IMR-90 (cell line): ENCODE measurements at regions not wholly inside any gene's neighbourhood (a gene's known extent, or its start where the extent isn't known, plus 50 kb on each side); places are given as distances from the start of the nearest gene placed in this dataset.

Experiments used
- ATAC-seq: fragments of 200-7000 bp; cut with Tn5 transposase; 2 replicates; pipeline ENCODE4 v1.9.1; 2020; ENCODE audit warnings: low read depth, mild to moderate bottlenecking, moderate library complexity
- BruUV-seq: library from RNA; stranded (reverse); fragments of 400-500 nt; replicated peaks from 2 replicates; lab custom pipeline; 2021; lab: Mats Ljungman, UMichigan
- CTCF ChIA-PET: fragments of 300-600 bp; formaldehyde crosslinking; extraction: SDS; loops from one replicate; lab custom pipeline; 2021; ENCODE audit warnings: antibody characterized with exemption; lab: Yijun Ruan, JAX
- POLR2A ChIA-PET: fragments of 300-600 bp; sonication (Branson Sonifier 250); formaldehyde crosslinking; loops from one replicate; lab custom pipeline; 2022; ENCODE audit warnings: antibody characterized with exemption; ENCODE audit not compliant: unreplicated experiment; lab: Charles Lee
- DNase-seq: peaks from one replicate; pipeline ENCODE4 v3.0.0; 2013
- H2AFZ ChIP-seq: replicated peaks from 2 replicates; pipeline ENCODE3; 2013; ENCODE audit warnings: low read length, mild to moderate bottlenecking; ENCODE audit not compliant: poor library complexity
- H2AK5ac ChIP-seq: 2 replicates; pipeline ENCODE4 v1.6.1; 2013; ENCODE audit warnings: low read depth, low read length, inconsistent platforms
- H2AK9ac ChIP-seq: replicated peaks from 2 replicates; pipeline ENCODE3; 2013; ENCODE audit warnings: mild to moderate bottlenecking, low read depth, low read length, moderate library complexity; ENCODE audit not compliant: poor library complexity
- H2BK120ac ChIP-seq: 2 replicates; pipeline ENCODE4 v1.6.1; 2013; ENCODE audit warnings: low read depth, low read length, inconsistent platforms
- H2BK15ac ChIP-seq: 3 replicates; pipeline ENCODE4 v1.6.1; 2013; ENCODE audit warnings: low read depth, low read length, inconsistent platforms
- H2BK20ac ChIP-seq: 2 replicates; pipeline ENCODE4 v1.6.1; 2013; ENCODE audit warnings: low read depth, mild to moderate bottlenecking, inconsistent platforms, low read length, moderate library complexity
- H2BK5ac ChIP-seq: 2 replicates; pipeline ENCODE4 v1.6.1; 2013; ENCODE audit warnings: mild to moderate bottlenecking, low read depth, low read length, inconsistent platforms; ENCODE audit not compliant: poor library complexity, severe bottlenecking
- H3K14ac ChIP-seq: replicated peaks from 2 replicates; pipeline ENCODE4 v1.6.1; 2013; ENCODE audit warnings: low read depth, low read length, inconsistent platforms
- H3K18ac ChIP-seq: 2 replicates; pipeline ENCODE4 v1.6.1; 2013; ENCODE audit warnings: low read depth, low read length, control low read depth
- H3K23ac ChIP-seq: 2 replicates; pipeline ENCODE4 v1.6.1; 2013; ENCODE audit warnings: low read depth, low read length, inconsistent platforms
- H3K27ac ChIP-seq: 2 replicates; pipeline ENCODE4 v1.5.1; 2013; ENCODE audit warnings: mild to moderate bottlenecking, control low read depth, low read length; ENCODE audit not compliant: insufficient read depth
- H3K27me3 ChIP-seq: 2 replicates; pipeline ENCODE4 v1.6.1; 2013; ENCODE audit warnings: low read length; ENCODE audit not compliant: control insufficient read depth, insufficient read depth
- H3K36me3 ChIP-seq: 2 replicates; pipeline ENCODE4 v1.6.1; 2013; ENCODE audit warnings: low read length, mixed read lengths; ENCODE audit not compliant: control insufficient read depth, insufficient read depth
- H3K4ac ChIP-seq: 2 replicates; pipeline ENCODE4 v1.6.1; 2013; ENCODE audit warnings: low read depth, low read length, inconsistent platforms
- H3K4me1 ChIP-seq: 2 replicates; pipeline ENCODE4 v1.6.1; 2013; ENCODE audit warnings: low read length, mixed read lengths; ENCODE audit not compliant: control insufficient read depth, insufficient read depth
- H3K4me2 ChIP-seq: 2 replicates; pipeline ENCODE4 v1.6.1; 2013; ENCODE audit warnings: low read depth, mild to moderate bottlenecking, control low read depth, low read length, moderate library complexity
- H3K4me3 ChIP-seq: 2 replicates; pipeline ENCODE4 v1.5.1; 2013; ENCODE audit warnings: low read depth, mild to moderate bottlenecking, control low read depth, low read length, moderate library complexity; ENCODE audit not compliant: insufficient read depth
- H3K56ac ChIP-seq: 2 replicates; pipeline ENCODE4 v1.6.1; 2013; ENCODE audit warnings: low read length, inconsistent platforms; ENCODE audit not compliant: insufficient read depth; ENCODE audit errors: extremely low read depth
- H3K79me1 ChIP-seq, 2 experiments: 2 replicates each; pipeline ENCODE4 v1.6.1; 2013; ENCODE audit warnings: low read length in 2 of 2, inconsistent platforms in 1 of 2, low read depth in 1 of 2
- H3K9ac ChIP-seq: 2 replicates; pipeline ENCODE4 v1.6.1; 2013; ENCODE audit warnings: low read depth, low read length, control low read depth
- H3K9me1 ChIP-seq: 2 replicates; pipeline ENCODE4 v1.6.1; 2013; ENCODE audit warnings: low read length, inconsistent platforms; ENCODE audit not compliant: insufficient read depth
- H3K9me3 ChIP-seq: 2 replicates; pipeline ENCODE4 v1.6.1; 2013; ENCODE audit warnings: low read length; ENCODE audit not compliant: control insufficient read depth, insufficient read depth
- H4K20me1 ChIP-seq: 2 replicates; pipeline ENCODE4 v1.6.1; 2013; ENCODE audit warnings: low read length, inconsistent platforms; ENCODE audit not compliant: insufficient read depth
- H4K5ac ChIP-seq: 2 replicates; pipeline ENCODE4 v1.6.1; 2013; ENCODE audit warnings: mild to moderate bottlenecking, low read depth, low read length, control low read depth
- H4K8ac ChIP-seq, 2 experiments: 2 replicates each; pipeline ENCODE4 v1.6.1; 2013; ENCODE audit warnings: low read depth in 2 of 2, low read length in 2 of 2, control low read depth in 1 of 2, inconsistent platforms in 1 of 2
- H4K91ac ChIP-seq: 2 replicates; pipeline ENCODE4 v1.6.1; 2013; ENCODE audit warnings: low read depth, low read length, inconsistent platforms; ENCODE audit not compliant: insufficient read depth
- NFE2L2 ChIP-seq: fragments of 150-350 bp; IDR thresholded peaks from 2 replicates; pipeline ENCODE4 v1.6.1; 2016; ENCODE audit warnings: low read depth, mild to moderate bottlenecking, low read length
- WGBS, 2 experiments: methylation state at CpG; one replicate each; pipeline versions ENCODE4 v1.1.5 to v1.1.7; 2013; ENCODE audit warnings: missing lambda C conversion rate in 2 of 2; ENCODE audit not compliant: insufficient read length in 1 of 2; ENCODE audit errors: extremely low coverage in 2 of 2; 5-methylcytosine and 5-hydroxymethylcytosine counted together
- dilution Hi-C: fragments of 300-500 bp; cut with HindIII; formaldehyde crosslinking; loops from one replicate; pipeline ENCODE4 v1.14.3; 2018; ENCODE audit warnings: low sequenced_read_pairs; ENCODE audit not compliant: unreplicated experiment
- in situ Hi-C: fragments of 300-500 bp; cut with MboI; formaldehyde crosslinking; loops from 3 replicates; pipeline ENCODE4 v1.14.3; 2019; ENCODE audit warnings: low sequenced_read_pairs, inconsistent platforms, mixed read lengths
- intact Hi-C: fragments of 100-400 bp; cut with micrococcal nuclease; formaldehyde crosslinking; loops from 2 replicates; pipeline ENCODE4 v1.10.0; 2022
- TF ChIP-seq, protein P1 (sequence below): conservative IDR thresholded peaks from 2 replicates; pipeline ENCODE4 v1.5.1; 2012; ENCODE audit warnings: mild to moderate bottlenecking, low read depth, low read length, improper control_type of control experiment

DNA sequence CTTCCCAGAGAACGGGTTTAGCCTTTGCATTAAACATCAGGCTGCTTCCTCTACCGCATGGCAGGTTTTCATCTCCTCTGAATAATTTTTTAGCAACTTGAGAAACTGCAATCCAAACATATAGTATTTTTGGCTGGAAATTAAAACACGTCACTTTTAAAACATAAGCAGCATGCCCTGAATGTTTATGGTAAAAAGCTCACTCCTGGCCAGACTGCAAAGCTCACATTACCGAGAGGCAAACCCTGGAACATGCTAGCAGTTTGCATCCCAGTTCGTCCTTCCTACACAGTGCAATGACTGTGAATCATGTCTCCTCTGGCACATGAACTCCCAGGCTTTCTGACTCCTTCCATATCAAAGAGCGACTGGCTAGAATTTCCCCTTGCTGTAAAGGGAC is 312.3 kb downstream of the RRAGC start:
- Histone ChIP-seq H4K5ac (no peak overlapping the region), H2AK5ac (no peak overlapping the region), H4K20me1 (no peaks in the 10 kb centered on the region), H3K4me3 (no peak overlapping the region), H3K56ac (no peak overlapping the region), H3K27ac (no peak overlapping the region), H2BK15ac (no peak overlapping the region), H2AFZ (no peak overlapping the region), H4K8ac (no peak overlapping the region), H3K4me1 (no peaks in the 10 kb centered on the region), H3K9me1 (no peaks in the 10 kb centered on the region), H3K4me2 (no peak overlapping the region), H2BK20ac (no peak overlapping the region), H2AK9ac (no peak overlapping the region), H3K18ac (no peak overlapping the region), H3K23ac (no peak overlapping the region), H3K4ac (no peak overlapping the region), H3K27me3 (no peaks in the 10 kb centered on the region), H3K79me1 (no peaks in the 10 kb centered on the region), H3K9ac (no peak overlapping the region), H3K36me3 (no peaks in the 10 kb centered on the region), H2BK5ac (no peak overlapping the region), H3K9me3 (no peaks in the 10 kb centered on the region), H4K91ac (no peak overlapping the region), H3K14ac (no peak overlapping the region), H2BK120ac (no peak overlapping the region)
- DNase-seq (peak; percentile 17), ATAC-seq (peak; percentile 46)
- POLR2A ChIA-PET: no interaction called here
- WGBS, 2 experiments: 0% methylated on average over 1 of the region's 6 CpGs; no CpG with 5 or more reads in 1 of the 2 experiments
- intact Hi-C loops: no loop called here
- CTCF ChIA-PET: no interaction called here
- no TSS peak for BruUV-seq
- dilution Hi-C loops: no loop called here
- no peak for TF ChIP-seq NFE2L2
- TF ChIP-seq, protein P1, sequence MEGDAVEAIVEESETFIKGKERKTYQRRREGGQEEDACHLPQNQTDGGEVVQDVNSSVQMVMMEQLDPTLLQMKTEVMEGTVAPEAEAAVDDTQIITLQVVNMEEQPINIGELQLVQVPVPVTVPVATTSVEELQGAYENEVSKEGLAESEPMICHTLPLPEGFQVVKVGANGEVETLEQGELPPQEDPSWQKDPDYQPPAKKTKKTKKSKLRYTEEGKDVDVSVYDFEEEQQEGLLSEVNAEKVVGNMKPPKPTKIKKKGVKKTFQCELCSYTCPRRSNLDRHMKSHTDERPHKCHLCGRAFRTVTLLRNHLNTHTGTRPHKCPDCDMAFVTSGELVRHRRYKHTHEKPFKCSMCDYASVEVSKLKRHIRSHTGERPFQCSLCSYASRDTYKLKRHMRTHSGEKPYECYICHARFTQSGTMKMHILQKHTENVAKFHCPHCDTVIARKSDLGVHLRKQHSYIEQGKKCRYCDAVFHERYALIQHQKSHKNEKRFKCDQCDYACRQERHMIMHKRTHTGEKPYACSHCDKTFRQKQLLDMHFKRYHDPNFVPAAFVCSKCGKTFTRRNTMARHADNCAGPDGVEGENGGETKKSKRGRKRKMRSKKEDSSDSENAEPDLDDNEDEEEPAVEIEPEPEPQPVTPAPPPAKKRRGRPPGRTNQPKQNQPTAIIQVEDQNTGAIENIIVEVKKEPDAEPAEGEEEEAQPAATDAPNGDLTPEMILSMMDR: no peak
- in situ Hi-C loops: no loop called here
